Suprapubic skin (tissue), 4 donors: ENCODE measurements at regions not wholly inside any gene's neighbourhood (a gene's known extent, or its start where the extent isn't known, plus 50 kb on each side); places are given as distances from the start of the nearest gene placed in this dataset.

Experiments used
- DNase-seq, 2 donors: peaks; one replicate each; pipeline ENCODE4 v3.0.0-alpha.2; 2019; ENCODE audit warnings: low spot score in 2 of 2
- H3K27ac ChIP-seq: fragments of 200-600 bp; sonication (generic); one replicate; pipeline ENCODE4 v1.5.1; 2019
- H3K27me3 ChIP-seq: fragments of 200-600 bp; sonication (generic); one replicate; pipeline ENCODE4 v1.5.1; 2019
- H3K36me3 ChIP-seq: fragments of 200-600 bp; sonication (generic); one replicate; pipeline ENCODE4 v1.5.1; 2019
- H3K4me1 ChIP-seq: fragments of 200-600 bp; sonication (generic); one replicate; pipeline ENCODE4 v1.5.1; 2019
- H3K4me3 ChIP-seq: fragments of 200-600 bp; sonication (generic); one replicate; pipeline ENCODE4 v1.5.1; 2019; ENCODE audit warnings: mild to moderate bottlenecking
- H3K9me3 ChIP-seq: fragments of 200-600 bp; sonication (generic); one replicate; pipeline ENCODE4 v1.5.1; 2019
- CTCF ChIP-seq, 2 donors: fragments of 200-600 bp in 1 of 2; fragments of 450-650 bp in 1 of 2; sonication (generic) in 1 of 2; IDR thresholded peaks; one replicate each; pipeline ENCODE4 v1.5.1; 2016 to 2019; ENCODE audit warnings: antibody characterized with exemption in 2 of 2, mild to moderate bottlenecking in 1 of 2, moderate library complexity in 1 of 2
- EP300 ChIP-seq: sonication (generic); formaldehyde crosslinking; IDR thresholded peaks from one replicate; pipeline ENCODE4 v1.6.1; 2017; ENCODE audit warnings: antibody characterized with exemption
- POLR2A ChIP-seq, 2 donors: fragments of 450-650 bp; IDR thresholded peaks; one replicate each; pipeline ENCODE4 v1.6.1; 2017; ENCODE audit warnings: antibody characterized with exemption in 2 of 2, mild to moderate bottlenecking in 2 of 2, moderate library complexity in 2 of 2
- POLR2AphosphoS5 ChIP-seq, 3 donors: sonication (generic); formaldehyde crosslinking; IDR thresholded peaks; one replicate each; pipeline ENCODE4 v1.6.1; 2017; ENCODE audit warnings: antibody characterized with exemption in 3 of 3
- WGBS: methylation state at CpG from one replicate; pipeline ENCODE4 v1.1.5; 2018; 5-methylcytosine and 5-hydroxymethylcytosine counted together

DNA sequence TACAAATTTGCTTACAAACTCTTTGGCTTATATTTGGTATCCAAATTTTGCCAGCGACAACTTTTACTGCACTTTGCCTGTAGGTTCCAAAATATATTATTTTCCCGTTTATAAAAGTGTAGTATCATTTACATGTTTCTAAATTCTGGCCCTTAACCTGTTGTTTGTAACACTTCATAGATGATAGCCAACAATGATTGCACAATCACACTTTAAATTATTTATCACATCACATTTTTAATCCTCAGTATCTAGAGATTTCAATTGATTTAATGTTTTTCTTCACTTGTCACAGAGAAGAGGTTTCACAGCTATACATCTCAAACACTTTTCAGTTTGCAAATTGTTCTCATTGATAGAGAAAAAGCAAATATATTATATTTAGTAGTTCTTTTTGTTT lies 1151.2 kb upstream of the EYS start:
- Histone ChIP-seq H3K9me3 (no peaks in the 10 kb centered on the region), H3K4me3 (no peak overlapping the region), H3K27me3 (no peaks in the 10 kb centered on the region), H3K4me1 (peaks cover 8% of the 10 kb centered on the region), H3K27ac (no peak overlapping the region), H3K36me3 (no peaks in the 10 kb centered on the region)
- 16% methylated on average over 2 of the region's 2 CpGs for WGBS
- TF ChIP-seq POLR2A (IDR thresholded peaks at IDR 0.05) (no peak), CTCF (IDR thresholded peaks at IDR 0.05) (no peak), POLR2AphosphoS5 (IDR thresholded peaks at IDR 0.05) (no peak), EP300 (no peak)
- DNase-seq, result no peak

GRCh38 chr6:66854014-66854413 lies 1147.0 kb upstream of the EYS start:
- no peak for DNase-seq
- no peak for TF ChIP-seq EP300
- TF ChIP-seq POLR2A (IDR thresholded peaks at IDR 0.05), result no peak
- no peak for TF ChIP-seq CTCF (IDR thresholded peaks at IDR 0.05)
- no peak for TF ChIP-seq POLR2AphosphoS5 (IDR thresholded peaks at IDR 0.05)
- no peaks in the 10 kb centered on the region for H3K9me3 ChIP-seq
- H3K4me1 ChIP-seq, result peaks cover 8% of the 10 kb centered on the region
- H3K36me3 ChIP-seq, result no peaks in the 10 kb centered on the region
- no peak overlapping the region for H3K27ac ChIP-seq
- no peaks in the 10 kb centered on the region for H3K27me3 ChIP-seq
- H3K4me3 ChIP-seq, result no peak overlapping the region

GRCh38 chr6:66851930-66852329 lies 1144.9 kb upstream of the EYS start:
- Histone ChIP-seq H3K4me3 (no peak overlapping the region), H3K27me3 (no peaks in the 10 kb centered on the region), H3K9me3 (no peaks in the 10 kb centered on the region), H3K4me1 (no peaks in the 10 kb centered on the region), H3K36me3 (no peaks in the 10 kb centered on the region), H3K27ac (no peak overlapping the region)
- WGBS, result 73% methylated on average over 3 of the region's 3 CpGs
- TF ChIP-seq EP300 (no peak), CTCF (IDR thresholded peaks at IDR 0.05) (no peak), POLR2AphosphoS5 (IDR thresholded peaks at IDR 0.05) (no peak), POLR2A (IDR thresholded peaks at IDR 0.05) (no peak)
- no peak for DNase-seq

DNA sequence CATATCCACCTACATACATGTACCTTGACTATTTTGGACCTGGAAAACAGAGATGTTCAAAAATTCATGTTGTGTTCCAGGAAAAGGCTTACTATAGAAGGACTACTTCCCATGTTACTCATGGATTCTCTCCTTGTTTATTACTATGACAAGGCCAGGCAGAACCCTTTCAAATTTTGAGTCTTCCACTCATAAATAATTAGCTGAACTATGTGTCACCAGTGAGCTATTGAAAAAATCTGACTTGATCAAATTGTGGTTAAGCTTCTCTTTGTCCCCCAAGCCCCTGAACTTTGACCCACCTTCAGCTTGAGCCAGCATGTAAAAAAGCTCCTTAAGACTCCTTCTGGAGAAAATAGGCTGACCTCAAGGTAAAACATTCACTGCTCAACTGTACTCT lies 1142.8 kb upstream of the EYS start:
- Histone ChIP-seq H3K27me3 (no peaks in the 10 kb centered on the region), H3K27ac (no peak overlapping the region), H3K4me1 (no peaks in the 10 kb centered on the region), H3K36me3 (no peaks in the 10 kb centered on the region), H3K9me3 (no peaks in the 10 kb centered on the region), H3K4me3 (no peak overlapping the region)
- TF ChIP-seq CTCF (IDR thresholded peaks at IDR 0.05), result no peak
- no peak for TF ChIP-seq POLR2AphosphoS5 (IDR thresholded peaks at IDR 0.05)
- no peak for TF ChIP-seq EP300
- no peak for TF ChIP-seq POLR2A (IDR thresholded peaks at IDR 0.05)
- no peak for DNase-seq

DNA sequence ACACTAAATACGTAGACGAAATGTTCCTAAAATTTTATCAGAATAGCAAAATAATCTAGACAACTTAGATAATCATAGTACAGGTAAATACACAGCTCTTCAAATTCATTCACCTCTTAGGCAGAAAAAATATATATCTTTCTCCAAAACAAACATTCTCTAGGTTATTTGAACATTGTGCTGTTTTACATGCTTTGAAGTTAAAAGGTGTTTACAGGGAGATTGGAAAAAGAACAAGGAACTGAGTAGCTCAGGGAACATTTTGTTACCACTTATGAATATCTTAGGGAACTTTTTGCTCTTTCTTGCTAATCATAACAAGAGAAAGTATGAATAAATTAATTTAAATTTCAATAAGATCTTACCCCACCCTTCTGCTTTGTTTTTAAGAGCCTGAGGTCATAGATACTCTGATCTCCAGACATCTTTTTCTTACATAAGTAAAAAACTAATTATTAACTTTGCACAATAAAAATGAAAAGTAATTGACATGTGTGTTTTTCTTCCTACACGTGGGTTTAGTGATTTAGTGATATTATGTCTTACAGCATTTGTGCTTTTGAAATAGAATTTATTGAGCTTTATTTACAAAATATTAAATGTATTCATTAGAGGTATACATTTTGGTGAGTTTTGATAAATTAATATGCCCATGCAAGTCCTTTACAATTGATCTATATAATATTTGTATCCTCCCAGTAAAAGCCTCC lies 1141.4 kb upstream of the EYS start:
- WGBS, result 69% methylated on average over 3 of the region's 3 CpGs
- no peak for TF ChIP-seq POLR2A (IDR thresholded peaks at IDR 0.05)
- TF ChIP-seq POLR2AphosphoS5 (IDR thresholded peaks at IDR 0.05), result no peak
- TF ChIP-seq EP300, result no peak
- TF ChIP-seq CTCF (IDR thresholded peaks at IDR 0.05), result no peak
- no peak for DNase-seq
- Histone ChIP-seq H3K9me3 (no peaks in the 10 kb centered on the region), H3K4me3 (no peak overlapping the region), H3K36me3 (no peaks in the 10 kb centered on the region), H3K27me3 (no peaks in the 10 kb centered on the region), H3K27ac (no peak overlapping the region), H3K4me1 (no peaks in the 10 kb centered on the region)
